NCI-H82 (cell line): ENCODE measurements at regions not wholly inside any gene's neighbourhood (a gene's known extent, or its start where the extent isn't known, plus 50 kb on each side); places are given as distances from the start of the nearest gene placed in this dataset.
"Not testable (repeated sequence)": the region's sequence is repeated elsewhere in the genome, so short reads cannot be mapped to it uniquely, and the experiment has no call there.

Source experiments
- DNase-seq: peaks from one replicate; lab custom pipeline; 2025; lab: John Stamatoyannopoulos, UW

DNA sequence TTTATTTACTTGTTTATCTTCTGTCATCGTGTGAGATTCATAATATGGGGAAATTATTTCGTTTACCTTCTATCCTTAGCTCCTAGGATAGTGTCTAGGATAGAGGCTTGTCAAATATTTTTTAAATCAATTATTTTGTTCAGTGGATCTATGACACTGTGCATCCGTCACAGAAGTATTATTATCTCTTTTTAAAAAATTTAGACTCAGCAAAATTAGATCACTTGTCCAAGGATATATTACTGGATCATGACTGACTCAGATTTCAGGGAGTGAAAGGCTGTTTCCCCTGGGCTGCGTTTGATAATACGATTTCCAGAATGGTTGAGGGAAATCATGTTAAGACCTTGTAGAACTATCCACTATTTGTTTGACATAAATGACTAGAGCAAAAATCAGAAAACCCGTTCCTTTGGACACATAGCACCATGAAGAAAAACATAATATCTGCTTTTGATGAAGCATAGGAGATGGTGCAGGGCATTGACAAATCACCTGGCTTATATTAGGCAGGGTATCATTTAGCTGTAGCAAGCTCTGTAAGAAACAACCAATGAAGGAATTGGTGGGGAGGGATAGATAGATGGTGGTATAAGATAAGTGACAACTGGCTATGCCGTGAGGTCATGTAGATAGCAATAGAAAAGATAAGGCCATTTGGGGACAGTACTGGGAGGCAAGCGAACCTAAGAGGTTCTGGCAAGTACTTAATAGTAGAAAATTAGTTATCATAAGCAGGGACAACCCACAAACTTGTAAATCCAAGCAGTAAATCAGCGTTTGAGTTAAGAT, 465.2 kb upstream of the MAN1A1 start:
- DNase-seq: no peak

DNA sequence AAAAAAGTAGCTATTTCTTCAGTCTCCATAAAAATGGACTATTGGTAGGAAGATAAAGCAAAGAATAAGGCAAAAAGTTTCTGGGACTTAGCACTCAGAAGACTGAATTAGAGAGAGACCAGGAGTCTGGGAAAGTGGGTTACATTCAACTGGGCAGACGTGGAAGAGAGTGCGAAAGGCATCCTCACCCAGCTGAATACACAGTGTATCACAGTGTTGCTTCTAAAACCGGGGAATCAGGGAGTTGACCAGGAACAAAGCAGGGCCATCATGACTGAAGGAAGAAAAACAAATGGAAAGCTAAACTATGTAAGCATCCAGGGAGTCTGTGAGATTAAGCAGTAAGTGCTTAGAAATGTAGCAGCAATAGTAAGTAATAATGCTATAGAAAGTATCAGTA, 452.9 kb upstream of the MAN1A1 start:
- DNase-seq: no peak

DNA sequence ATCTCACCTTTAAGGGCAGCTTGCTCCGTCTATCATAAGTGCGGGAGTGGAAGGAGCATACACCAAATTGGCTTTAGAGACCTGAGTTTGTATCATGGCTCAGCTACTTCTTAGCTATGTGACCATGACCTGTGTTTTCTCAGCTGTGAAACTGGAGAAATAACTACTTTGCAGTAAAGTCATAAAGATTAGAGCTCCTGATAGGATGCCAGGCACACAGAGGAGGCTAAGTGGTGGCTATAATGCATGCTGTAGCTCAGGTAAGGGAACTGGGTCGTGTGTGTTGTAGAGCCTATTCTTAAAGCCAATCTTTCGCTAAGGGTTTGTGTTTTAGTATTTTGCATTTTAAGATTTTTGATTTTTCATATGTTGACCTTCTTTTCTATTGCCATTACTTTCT, 451.5 kb upstream of the MAN1A1 start:
- no peak for DNase-seq

DNA sequence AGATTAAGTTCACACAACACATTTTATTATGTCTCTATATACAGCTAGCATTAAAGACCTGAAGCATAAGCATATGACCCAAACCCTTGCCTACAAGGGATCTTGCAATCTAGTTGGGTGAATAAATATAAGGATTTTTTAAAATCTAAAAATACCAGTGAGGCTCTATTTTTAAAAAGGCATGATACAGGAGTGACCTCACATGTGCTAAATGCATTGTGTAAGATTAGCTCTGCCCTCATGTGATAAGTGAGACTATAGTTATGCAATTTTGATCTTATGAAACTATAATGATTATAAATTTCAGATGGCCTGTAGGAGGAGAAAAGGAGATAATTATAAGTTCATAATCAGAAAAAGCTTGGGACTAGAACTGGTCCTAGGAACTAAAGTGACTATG, 451.0 kb upstream of the MAN1A1 start:
- DNase-seq: no peak

DNA sequence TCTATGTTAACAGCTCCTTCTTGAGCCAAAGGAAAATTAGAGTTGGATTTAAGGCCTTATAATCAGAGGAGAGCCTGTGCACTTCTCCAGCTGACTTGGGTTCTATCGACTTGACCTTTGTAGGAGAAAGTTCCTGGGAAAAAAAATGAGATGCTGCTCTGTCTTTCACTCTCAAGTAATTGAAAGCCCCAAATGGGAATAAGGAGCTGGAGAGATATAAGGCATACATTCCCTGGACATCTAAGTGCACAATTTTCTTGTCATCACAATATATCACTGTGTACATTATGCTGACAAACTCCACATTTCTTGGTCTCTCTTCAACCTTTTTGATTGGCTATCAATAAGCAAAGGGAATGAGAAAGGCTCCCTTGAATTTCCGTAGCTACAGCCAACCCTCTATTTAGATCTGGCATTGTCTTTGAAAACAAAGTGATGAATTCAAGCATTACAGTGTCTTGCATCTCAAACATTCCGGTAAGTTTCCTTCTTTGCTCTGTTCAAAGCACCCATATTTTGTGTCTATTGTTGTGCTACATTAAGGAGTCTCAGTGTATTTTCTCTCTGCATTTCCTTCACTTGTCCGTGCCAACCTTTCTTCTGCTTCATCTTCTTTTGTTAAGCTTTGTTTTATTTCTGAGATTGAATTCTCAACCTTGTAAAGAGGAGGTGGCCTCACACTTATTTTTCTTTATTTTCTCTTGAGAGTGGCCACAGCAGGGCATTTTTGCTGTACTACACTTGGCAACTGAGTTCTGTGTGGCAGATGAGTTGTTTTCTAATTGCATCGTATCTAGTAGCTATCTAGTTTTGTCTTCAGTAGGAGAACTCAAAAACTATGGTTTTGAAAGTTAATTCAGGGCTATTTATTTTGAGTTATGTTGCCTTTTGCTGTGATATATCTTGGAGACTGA, 450.3 kb upstream of the MAN1A1 start:
- DNase-seq: no peak

DNA sequence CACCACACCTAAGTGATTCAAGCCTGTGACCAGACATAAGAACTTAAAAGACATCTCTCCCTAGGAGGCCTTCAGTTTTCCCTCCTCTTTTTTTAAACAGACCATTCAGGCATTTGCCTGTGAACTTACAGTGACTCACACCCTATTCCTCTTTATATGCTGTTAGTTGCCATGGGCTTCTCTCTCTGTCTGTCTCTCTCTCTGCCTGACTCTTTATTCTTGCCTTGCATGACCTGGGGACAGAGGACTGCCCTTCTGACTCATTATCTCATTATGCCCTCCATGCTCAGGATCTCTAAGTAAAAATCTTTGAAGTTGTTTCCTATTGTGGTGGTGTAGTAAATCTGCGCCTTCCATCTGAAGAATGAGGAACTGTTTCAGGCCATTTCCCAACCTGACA, 442.2 kb upstream of the MAN1A1 start:
- DNase-seq: no peak

DNA sequence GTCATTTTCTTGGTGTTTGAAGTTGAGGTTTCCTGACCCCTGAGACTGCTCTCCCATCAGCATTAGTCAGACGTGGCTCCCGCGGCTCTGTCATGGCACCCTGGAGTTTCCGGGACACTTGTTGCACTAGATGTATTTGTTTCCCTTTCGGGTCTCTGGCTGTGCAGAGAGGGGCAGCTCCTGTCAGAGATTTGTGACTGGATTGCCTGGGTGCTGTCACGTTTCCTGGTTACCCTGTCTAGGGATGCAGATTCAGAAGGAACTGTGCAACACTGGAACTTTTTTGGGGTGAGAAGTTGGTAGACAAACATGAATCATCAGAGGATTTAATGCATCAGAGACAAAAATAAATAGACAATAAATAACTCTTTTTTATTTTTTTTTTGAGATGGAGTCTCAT, 431.8 kb upstream of the MAN1A1 start:
- no peak for DNase-seq

DNA sequence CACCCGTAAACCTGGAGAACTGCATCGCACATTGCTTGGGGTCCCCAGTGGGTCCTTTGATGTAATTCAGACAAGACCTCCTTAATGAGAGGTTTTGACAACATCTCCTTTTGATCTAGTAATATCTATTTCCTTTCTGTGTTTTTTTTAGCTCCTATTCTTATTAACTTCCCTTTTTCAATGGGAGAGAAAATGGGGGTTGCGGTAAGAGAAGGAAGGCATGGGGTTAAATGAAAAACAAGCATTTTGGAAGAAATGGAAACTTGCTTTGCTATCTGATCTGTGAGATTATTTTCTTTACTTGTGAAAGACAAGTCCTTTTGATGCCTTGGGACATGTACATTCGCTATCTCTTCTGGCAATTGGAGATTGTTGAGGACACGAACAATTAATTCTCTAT, 418.6 kb upstream of the MAN1A1 start:
- DNase-seq: no peak

DNA sequence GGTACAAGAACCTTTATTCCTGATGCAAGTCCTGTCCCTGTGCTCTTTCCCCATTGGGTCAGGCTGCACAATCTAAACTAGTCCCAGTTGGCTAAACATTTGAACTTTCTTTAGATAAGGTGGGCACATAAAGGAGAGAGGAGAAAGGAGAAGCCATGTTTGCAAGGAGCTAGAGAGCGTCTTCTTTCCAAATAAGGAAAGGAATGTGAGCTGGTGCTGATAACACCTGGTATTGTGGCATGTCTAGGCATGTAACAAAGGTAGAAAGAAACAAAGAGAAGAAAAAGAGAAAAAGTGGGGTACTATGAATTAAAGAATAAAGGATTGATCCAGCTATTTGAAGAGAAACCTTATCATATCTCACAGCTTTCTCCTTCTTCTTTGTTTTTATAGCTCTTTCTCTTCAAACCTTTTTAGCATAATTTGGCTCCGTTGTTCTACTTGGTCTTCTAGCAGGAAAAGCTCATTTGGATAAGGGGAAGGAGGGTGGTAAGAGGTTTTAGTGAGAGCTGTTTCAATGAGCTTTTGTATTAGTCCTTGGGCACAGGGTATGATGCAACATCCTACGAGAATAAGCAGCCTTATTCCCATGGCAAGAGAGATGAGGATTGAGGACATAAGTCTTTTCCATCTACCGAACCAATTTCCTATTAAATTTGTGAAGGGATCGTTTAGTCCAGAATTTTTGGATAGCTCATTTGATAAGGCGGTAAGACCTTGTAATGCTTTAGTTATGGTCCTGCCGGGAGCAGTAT, 415.5 kb upstream of the MAN1A1 start:
- DNase-seq: no peak

DNA sequence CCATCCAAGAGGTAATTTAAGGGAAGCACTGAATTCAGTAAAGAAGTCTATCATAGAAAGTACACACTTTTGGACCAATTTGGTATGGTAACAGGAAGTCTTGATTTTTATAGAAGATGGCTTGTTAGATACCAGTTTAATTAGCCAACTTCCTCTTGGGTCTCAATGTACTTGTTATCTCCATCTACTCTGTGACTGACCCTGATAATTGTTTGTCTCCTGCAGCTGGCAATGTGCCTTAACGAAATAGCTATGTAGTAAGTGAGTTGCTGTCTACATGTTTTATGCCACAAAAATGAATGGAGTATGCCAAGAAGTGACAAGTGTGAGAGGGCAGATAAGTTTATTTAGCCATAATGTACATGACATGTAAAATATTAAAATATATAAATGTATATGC, 410.5 kb upstream of the MAN1A1 start:
- no peak for DNase-seq

DNA sequence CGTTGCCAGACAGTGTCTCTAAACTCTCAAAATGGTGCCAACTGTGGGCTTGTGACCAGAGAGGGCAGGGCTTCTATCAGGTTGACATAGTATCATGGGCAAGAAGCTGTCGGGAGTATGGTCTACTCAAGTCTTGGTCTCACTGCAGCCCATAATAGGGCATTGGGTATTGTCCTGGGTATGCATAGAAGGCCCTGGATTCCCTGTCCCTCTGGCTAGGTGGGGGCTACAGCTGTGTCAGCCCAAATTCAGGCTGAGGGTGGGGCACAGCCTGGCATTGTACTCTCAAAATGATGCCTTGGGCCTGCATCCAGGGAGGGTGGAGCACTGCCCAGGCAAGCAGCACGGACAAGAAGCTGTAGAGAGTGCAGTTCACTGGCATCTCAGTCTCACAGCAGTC, 408.8 kb upstream of the MAN1A1 start:
- no peak for DNase-seq

DNA sequence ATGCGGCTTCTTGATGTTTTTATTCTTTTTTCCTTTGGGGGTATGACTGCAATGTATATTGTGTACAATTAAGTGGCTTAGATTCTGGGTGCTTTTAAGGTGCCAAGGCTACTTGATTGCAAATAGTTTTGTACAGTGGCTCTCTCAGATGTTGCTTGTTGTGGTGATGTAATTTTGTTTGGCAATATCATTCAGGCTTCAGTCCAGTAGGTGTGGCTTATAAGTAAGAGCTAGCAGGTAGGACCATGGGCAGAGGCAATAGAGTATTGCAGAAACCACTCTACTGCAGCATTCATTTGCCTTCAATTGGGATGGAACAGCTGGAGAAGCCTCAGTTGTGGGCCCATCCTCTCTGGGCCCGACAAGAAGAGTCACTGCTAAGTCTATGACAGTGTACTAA, 407.9 kb upstream of the MAN1A1 start:
- no peak for DNase-seq

DNA sequence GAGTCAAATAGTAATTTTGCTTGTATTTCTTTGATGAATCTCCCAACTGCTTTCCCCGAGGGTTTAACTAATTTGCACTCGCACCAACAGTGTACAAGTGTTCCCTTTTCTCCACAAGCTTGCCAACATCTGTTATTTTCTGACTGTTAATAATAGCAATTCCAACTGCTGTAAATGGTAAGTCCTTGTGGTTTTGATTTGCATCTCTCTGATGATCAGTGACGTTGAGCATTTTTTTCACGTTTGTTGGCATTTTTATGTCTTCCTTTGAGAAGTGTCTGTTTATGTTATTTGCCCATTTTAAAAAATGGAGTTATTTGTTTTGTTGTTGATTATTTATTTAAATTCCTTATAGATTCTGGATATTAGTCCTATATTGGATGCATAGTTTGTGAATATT, 399.8 kb upstream of the MAN1A1 start:
- DNase-seq: no peak

DNA sequence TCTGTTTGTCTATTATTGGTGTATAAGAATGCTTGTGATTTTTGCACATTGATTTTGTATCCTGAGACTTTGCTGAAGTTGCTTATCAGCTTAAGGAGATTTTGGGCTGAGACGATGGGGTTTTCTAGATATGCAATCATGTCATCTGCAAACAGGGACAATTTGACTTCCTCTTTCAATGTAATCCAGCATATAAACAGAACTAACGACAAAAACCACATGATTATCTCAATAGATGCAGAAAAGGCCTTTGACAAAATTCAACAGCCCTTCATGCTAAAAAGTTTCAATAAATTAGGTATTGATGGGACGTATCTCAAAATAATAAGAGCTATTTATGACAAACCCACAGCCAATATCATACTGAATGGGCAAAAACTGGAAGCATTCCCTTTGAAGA, 399.0 kb upstream of the MAN1A1 start:
- DNase-seq: not testable (repeated sequence)

DNA sequence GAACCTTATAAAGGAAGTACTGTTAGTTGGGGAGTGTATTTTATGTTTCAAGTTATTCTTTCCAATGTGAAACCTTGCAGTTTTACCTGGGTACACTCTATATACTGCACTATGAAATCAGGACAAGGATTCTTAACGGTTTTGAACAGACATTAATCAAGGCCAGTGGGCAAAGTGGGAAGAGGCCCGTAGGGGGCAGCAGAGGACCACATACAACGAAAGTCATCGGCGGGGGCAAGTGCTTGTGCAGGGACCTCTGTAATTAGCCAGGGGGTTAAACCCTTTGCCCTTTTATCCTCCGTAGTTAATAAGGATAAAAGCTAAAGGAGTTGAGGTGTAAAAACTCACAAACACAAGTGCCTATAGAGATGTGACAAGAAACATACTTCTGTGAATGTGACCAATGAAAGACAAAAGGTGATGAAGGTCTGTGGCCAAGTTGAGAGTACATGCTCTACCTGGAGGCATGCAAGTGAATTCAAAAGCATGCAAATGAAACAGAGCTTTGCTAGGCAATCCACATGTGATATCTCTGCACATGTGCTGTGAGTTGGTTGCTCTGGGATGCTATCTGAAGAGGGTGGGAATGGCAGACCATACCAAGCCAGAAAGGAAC, 392.7 kb upstream of the MAN1A1 start:
- peak; percentile 87 for DNase-seq

DNA sequence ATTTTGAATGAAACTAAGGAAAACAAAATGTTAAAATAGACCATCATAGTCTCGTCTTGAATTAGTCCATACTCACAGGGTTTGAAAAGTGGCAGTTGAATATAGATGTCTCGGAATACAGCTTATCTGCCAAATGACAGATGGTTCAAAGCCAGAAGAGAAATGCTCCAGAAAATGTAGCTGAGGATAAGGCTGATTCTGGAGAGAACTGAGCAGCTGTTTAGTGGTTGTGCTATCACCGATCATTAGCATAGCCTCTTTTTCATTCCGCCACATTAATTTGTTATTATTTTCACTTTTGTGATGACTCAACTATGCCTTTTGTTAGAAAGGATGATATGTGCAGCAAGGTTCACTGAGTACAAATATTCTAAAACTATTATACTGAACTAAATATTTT, 390.2 kb upstream of the MAN1A1 start:
- peak; percentile 31 for DNase-seq

DNA sequence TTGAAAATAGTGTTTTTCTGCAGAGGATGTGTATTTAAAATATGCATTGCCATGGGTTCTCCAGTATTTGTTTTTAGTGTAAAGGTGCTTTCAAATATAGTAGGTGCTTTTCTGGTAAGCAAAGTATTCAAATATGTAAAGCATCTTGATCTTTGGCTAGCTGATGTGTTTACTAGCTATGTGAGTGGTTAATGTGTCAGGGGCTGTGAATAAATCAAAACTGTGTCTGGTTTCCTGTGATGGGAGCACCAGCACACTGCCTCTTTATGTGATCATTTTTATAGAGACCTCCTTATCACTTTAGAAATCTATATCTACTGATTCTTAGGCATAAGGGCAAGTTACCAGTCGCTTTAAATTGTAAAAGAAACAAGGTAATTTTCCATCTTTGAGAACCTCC, 388.9 kb upstream of the MAN1A1 start:
- DNase-seq: no peak

DNA sequence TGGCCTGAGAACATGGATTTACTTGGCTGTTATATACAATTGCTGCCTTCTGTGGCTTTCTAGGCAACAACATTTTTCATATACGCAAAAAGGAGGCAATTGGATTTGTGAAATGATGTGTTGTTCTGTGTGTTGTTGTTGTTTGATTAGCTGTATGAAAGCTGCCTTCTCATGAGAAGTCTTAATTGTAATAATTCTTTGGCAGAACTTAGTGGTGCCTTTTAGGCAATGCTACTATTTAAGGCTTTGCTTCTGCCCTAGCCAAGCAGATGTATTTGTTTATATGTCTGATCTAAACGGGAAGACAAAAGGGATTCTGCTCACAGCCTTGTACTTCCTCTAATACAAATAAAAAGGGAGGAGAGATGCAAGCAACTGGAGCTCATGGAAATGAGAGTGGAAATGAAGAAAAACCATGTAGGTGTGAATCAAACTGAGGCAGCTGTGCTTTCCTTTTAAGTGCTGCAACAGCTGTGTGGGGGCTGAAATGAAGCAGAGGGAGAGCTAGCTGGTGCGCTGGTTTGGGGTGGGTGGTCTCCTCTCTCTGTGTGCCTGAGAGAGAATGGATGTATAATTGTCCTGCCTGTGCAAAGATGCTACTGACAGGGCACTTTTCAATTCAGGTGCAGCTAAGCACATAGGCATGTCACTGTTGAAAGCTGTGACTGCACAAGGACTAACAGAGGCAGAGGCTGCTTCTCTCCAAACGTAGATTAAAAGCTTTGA, 386.9 kb upstream of the MAN1A1 start:
- DNase-seq: no peak

DNA sequence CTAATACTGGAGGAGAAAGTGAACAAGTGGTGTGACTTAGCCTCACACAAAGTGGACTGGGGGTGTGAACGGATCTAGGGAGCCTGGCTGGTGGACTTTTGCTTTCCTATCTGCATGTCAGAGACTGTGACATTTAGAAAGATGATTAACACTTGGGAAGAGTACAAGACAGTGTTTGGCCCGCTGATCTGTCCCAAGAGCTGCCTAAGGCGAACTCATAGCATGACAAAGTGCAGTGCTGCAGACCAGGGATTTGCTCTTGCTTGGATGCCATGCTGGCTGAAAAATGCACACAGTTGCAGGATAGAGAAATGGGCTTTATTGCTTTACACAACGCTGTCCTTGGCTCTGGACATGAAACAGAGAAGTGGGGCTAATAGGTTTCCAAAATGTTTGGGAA, 386.0 kb upstream of the MAN1A1 start:
- no peak for DNase-seq

DNA sequence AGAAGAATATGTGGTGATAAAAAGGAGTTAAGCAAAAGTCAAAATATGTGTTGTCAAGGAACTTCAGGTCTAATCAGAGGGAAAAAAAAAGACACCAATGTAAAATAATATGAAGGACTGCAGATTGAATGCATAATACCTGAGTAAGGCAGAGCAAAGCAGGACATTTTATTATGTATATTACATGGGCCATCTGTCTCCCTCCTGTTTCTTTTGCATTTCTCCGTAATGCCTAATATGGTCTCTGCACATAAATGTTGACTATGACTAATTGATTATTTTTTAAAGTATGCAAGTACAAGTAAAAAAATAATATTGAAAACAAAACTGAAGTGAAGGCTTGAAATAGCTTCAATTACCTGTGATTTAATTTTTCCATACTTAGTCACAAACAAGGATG, 384.7 kb upstream of the MAN1A1 start:
- DNase-seq: no peak

DNA sequence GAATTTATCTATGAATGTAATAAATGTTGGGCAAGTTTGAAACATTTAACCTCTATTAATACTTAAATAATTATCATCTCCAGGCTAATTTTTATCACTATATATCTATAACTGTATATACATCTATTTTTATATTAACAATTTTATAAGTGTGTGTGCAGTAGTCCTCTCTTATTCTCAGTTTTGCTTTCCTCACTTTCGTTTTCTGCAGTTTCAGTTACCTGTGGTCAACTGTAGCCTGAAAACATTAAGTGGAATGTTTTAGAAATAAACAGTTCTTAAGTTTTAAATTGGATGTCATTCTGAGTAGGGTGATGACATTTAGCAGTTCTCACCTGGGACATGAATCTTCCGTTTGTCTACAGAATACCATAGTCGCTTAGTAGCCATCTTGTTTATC, 379.4 kb upstream of the MAN1A1 start:
- no peak for DNase-seq
